ENCODE measurements at regions not wholly inside any gene's neighbourhood (a gene's known extent, or its start where the extent isn't known, plus 50 kb on each side); places are given as distances from the start of the nearest gene placed in this dataset.

DNA sequence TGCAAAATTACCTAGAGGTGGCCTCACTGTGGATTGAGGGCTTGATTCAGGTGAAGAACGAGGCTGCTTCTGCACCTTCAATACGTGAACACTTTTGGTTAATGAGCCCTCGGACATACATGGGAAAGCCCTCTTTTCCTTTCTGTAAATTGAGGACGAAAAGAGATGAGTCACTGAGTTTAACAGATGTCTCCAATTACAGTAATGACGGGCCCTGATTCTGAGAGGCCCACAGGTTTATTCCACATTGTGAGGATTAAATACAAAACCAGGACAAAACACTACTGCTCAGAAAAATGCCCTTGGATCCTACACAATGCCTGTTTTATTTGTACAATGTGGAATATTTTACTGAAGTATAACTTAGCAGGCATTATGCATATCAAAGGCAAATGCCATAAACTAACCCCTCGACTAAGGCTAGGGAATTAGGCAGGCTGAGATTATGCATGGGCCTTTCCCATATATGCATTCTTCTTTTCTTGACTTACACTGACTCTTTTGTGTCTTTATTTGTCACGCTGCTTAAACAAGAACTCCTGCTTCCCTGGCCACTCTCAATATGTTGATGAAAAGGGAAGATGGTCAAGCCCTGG lies 819.9 kb downstream of the OLFM4 start:
- TF ChIP-seq, protein P1, sequence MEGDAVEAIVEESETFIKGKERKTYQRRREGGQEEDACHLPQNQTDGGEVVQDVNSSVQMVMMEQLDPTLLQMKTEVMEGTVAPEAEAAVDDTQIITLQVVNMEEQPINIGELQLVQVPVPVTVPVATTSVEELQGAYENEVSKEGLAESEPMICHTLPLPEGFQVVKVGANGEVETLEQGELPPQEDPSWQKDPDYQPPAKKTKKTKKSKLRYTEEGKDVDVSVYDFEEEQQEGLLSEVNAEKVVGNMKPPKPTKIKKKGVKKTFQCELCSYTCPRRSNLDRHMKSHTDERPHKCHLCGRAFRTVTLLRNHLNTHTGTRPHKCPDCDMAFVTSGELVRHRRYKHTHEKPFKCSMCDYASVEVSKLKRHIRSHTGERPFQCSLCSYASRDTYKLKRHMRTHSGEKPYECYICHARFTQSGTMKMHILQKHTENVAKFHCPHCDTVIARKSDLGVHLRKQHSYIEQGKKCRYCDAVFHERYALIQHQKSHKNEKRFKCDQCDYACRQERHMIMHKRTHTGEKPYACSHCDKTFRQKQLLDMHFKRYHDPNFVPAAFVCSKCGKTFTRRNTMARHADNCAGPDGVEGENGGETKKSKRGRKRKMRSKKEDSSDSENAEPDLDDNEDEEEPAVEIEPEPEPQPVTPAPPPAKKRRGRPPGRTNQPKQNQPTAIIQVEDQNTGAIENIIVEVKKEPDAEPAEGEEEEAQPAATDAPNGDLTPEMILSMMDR (IDR thresholded peaks at IDR 0.05) = no peak
- Histone ChIP-seq H3K27ac (no peak overlapping the region), H3K4me3 (no peak overlapping the region)
- DNase-seq (ENCODE audit: low spot score) = no peak

DNA sequence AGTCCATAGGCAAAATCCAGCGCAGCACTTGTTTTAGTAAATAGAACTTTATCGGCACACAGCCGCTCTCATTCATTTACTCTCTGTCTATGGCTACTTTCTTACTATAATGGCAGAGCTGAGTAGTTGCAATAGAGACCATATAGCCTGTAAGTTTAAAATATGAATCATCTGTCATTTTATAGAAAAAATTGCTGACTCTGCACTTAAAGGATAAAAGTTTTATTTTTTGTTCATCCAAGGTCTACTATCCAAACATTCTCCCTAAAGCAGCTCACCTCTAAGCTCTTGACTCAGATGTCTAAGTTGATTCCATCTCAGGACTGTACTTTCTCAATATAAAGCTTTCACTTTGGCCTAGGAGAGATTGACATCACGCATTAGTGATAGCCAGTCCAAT lies 825.7 kb downstream of the OLFM4 start:
- TF ChIP-seq, protein P1 (IDR thresholded peaks at IDR 0.05) = no peak
- Histone ChIP-seq H3K27ac (no peak overlapping the region), H3K4me3 (no peak overlapping the region)
- no peak for DNase-seq (ENCODE audit: low spot score)

DNA sequence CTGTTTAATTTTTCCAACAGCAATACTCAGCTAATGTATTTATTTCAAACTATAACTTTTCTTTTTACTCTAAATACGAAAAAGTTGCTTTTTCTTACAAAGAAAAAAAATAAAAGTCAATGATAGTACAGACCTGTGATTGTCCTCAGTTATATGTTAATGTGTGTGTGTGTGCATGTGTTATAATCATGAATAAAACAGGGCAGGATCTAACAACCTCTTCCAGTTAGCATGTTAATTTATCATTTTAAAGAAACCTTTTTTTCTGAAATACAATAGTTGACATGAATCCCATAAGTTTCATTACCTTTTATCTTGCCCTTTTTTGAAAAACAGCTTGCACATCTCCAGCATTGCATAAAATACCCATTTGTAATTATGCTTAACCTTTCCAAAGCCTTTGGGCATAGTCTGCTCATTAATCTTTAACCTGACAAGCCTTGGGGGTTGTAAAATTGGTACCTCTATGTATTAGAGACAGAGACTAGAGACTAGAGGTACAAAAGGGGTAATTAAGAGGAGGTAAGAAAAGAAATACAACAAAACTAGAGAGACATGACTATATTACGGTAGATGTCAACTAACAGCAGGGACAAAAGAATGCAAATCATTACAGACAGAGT lies 828.1 kb downstream of the OLFM4 start:
- H3K4me3 ChIP-seq = no peak overlapping the region
- TF ChIP-seq, protein P1 (IDR thresholded peaks at IDR 0.05) = no peak
- DNase-seq (ENCODE audit: low spot score) = no peak

DNA sequence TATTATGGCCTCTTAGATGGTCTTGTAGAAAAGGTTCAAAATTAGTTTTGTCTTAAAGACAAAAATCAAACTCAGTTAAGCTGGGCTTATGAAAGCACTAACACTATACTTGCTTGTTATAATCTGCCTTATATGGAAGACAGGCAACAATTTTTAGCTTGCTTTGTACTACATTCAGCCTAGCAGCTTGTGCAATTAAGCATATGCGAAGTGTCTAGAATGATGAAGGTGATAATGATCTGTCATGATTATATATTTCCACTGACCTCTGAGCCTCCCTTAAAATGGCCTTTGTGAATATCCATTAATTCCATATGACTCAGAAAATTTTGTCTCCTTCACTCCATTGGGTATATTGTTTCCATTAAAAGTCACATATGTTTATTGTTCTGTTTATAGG lies 834.9 kb downstream of the OLFM4 start:
- Histone ChIP-seq H3K27ac (no peak overlapping the region), H3K4me3 (no peak overlapping the region)
- TF ChIP-seq, protein P1 (IDR thresholded peaks at IDR 0.05) = no peak
- no peak for DNase-seq (ENCODE audit: low spot score)

More for the DNA sequence above, 828.1 kb downstream of the OLFM4 start:
- no peak overlapping the region for H3K27ac ChIP-seq

DNA sequence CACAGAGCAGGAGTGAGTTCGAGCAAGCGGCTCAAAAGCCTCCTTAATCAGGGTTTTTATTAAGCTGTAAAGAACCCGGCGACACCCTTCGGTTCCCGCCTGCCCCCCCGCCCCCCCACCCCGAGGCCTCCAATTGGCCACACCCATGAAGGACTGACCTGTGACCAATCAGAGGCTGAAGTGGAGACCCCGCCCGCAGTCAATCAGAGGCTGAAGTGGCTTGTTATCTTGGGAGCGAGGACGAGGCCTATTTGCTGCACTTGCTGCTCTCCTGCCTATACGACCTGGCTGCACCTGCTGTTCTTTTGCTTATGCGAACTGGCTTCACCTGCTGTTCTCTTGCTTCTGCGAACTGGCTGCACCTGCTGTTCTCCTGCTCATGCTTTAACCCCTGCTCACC lies 844.9 kb downstream of the OLFM4 start:
- TF ChIP-seq, protein P1 (IDR thresholded peaks at IDR 0.05) = no peak
- H3K4me3 ChIP-seq = no peak overlapping the region
- no peak overlapping the region for H3K27ac ChIP-seq
- no peak for DNase-seq (ENCODE audit: low spot score)

DNA sequence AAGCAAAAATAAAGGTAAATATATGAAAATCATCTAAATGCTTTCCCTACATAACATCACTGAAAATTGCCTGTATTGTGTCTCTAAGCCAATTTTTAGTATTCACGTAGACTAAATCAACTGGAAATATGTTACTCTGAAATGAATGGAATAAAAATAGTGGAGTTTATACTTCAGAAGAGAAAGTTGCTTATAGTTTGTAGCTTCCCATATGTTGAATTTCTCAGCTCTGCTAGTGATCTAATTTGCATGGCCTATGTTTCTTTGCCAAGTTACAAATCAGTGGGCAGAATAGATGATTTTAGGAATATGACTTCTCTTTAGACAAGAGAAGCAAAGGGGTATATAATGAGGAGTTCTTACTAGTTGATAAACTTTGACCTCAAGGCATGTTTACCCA lies 850.2 kb downstream of the OLFM4 start:
- Histone ChIP-seq H3K4me3 (no peak overlapping the region), H3K27ac (no peak overlapping the region)
- DNase-seq (ENCODE audit: low spot score) = no peak
- TF ChIP-seq, protein P1 (IDR thresholded peaks at IDR 0.05) = no peak

DNA sequence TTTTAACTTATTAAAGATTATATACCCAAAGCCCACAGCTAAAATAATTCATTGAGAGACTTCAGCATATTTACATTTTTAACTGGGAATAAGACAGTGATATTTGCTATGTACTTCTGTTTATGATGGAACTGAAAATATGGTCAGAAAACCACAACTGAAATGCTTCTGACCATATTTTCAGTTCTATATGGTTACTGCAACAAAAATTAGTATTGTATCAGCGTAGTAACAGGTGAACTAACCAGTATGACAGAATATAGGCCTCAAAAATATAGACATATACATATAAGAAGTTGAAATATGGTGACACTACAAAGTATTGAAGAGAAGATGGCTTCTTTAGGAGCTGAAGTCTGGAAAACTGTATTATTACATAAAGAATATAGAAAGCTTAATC lies 857.4 kb downstream of the OLFM4 start:
- Histone ChIP-seq H3K27ac (no peak overlapping the region), H3K4me3 (no peak overlapping the region)
- DNase-seq (ENCODE audit: low spot score) = no peak
- TF ChIP-seq, protein P1 (IDR thresholded peaks at IDR 0.05) = no peak
